ENCODE measurements at regions not wholly inside any gene's neighbourhood (a gene's known extent, or its start where the extent isn't known, plus 50 kb on each side); places are given as distances from the start of the nearest gene placed in this dataset.

DNA sequence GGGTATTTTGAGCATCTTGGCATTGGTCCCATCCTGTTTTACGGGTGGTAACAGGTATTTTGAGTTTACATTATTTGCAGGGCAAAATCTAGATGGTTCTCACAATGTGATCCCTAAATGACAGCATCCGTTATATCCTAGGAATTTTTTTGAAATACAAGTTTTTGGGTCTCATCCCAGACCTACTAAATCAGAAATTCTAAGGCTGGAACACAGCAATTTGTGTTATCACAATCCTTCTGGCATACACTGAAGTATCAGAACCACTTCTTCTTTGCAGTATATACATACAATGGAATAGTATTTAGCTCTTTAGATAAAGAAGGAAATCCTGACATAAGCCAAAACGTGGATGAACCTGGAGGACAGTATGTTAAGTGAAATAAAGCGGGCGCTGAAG, 104.1 kb upstream of the LSM6 start:
- TF ChIP-seq, protein P1, sequence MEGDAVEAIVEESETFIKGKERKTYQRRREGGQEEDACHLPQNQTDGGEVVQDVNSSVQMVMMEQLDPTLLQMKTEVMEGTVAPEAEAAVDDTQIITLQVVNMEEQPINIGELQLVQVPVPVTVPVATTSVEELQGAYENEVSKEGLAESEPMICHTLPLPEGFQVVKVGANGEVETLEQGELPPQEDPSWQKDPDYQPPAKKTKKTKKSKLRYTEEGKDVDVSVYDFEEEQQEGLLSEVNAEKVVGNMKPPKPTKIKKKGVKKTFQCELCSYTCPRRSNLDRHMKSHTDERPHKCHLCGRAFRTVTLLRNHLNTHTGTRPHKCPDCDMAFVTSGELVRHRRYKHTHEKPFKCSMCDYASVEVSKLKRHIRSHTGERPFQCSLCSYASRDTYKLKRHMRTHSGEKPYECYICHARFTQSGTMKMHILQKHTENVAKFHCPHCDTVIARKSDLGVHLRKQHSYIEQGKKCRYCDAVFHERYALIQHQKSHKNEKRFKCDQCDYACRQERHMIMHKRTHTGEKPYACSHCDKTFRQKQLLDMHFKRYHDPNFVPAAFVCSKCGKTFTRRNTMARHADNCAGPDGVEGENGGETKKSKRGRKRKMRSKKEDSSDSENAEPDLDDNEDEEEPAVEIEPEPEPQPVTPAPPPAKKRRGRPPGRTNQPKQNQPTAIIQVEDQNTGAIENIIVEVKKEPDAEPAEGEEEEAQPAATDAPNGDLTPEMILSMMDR (IDR thresholded peaks at IDR 0.05) = no peak
- no peak for TF ChIP-seq POLR2A (IDR thresholded peaks at IDR 0.05)

All from esophagus squamous epithelium (tissue), 4 donors.